ENCODE measurements at regions not wholly inside any gene's neighbourhood (a gene's known extent, or its start where the extent isn't known, plus 50 kb on each side); places are given as distances from the start of the nearest gene placed in this dataset.

DNA sequence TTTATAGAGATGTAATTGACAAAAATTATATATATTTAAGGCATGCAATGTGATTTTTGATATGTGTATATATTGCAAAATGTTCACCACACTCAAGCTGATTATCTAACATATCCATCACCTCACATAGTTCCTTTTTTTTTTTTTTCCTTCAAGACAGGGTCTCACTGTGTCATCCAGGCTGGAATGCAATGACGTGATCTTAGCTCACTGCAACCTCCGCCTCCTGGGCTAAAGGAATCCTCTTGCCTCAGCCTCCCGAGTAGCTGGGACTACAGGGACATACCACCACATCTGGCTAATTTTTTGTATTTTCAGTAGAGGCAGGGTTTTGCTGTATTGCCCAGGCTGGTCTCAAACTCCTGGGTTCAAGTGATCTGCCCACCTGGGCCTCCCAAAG lies 65.1 kb upstream of the SLC35C1 start:
- TF ChIP-seq, protein P1, sequence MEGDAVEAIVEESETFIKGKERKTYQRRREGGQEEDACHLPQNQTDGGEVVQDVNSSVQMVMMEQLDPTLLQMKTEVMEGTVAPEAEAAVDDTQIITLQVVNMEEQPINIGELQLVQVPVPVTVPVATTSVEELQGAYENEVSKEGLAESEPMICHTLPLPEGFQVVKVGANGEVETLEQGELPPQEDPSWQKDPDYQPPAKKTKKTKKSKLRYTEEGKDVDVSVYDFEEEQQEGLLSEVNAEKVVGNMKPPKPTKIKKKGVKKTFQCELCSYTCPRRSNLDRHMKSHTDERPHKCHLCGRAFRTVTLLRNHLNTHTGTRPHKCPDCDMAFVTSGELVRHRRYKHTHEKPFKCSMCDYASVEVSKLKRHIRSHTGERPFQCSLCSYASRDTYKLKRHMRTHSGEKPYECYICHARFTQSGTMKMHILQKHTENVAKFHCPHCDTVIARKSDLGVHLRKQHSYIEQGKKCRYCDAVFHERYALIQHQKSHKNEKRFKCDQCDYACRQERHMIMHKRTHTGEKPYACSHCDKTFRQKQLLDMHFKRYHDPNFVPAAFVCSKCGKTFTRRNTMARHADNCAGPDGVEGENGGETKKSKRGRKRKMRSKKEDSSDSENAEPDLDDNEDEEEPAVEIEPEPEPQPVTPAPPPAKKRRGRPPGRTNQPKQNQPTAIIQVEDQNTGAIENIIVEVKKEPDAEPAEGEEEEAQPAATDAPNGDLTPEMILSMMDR (IDR thresholded peaks at IDR 0.05), result no peak
- no peak for TF ChIP-seq POLR2A (IDR thresholded peaks at IDR 0.05)

Data from sigmoid colon (tissue), 3 donors.